HEK293 (cell line): ENCODE measurements at regions not wholly inside any gene's neighbourhood (a gene's known extent, or its start where the extent isn't known, plus 50 kb on each side); places are given as distances from the start of the nearest gene placed in this dataset.

ENCODE experiments used
- CTCF ChIA-PET: fragments of 350-600 bp; formaldehyde crosslinking; extraction: SDS; loops from one replicate; lab custom pipeline; 2021; ENCODE audit warnings: antibody characterized with exemption; lab: Yijun Ruan, JAX
- POLR2A ChIA-PET: fragments of 300-600 bp; formaldehyde crosslinking; extraction: SDS; loops from one replicate; lab custom pipeline; 2020; ENCODE audit warnings: antibody characterized with exemption, inconsistent platforms; lab: Yijun Ruan, JAX
- H3K27ac ChIP-seq: fragments of 200-500 bp; sonication (Bioruptor generic); 2 replicates; pipeline ENCODE4 v1.5.1; 2014; ENCODE audit warnings: low read depth, low read length, control low read depth, inconsistent platforms; ENCODE audit errors: extremely low read depth
- H3K36me3 ChIP-seq, 2 experiments: fragments of 200-500 bp in 1 of 2; sonication (Bioruptor generic) in 1 of 2; 1 replicate in 1 of 2; 2 replicates in 1 of 2; pipeline ENCODE4 v1.5.1; 2014 to 2017; ENCODE audit warnings: inconsistent platforms in 2 of 2, low read length in 2 of 2; ENCODE audit not compliant: control insufficient read depth in 2 of 2, insufficient read depth in 1 of 2
- H3K4me1 ChIP-seq: fragments of 200-500 bp; sonication (Bioruptor generic); 2 replicates; pipeline ENCODE4 v1.5.1; 2014; ENCODE audit warnings: mild to moderate bottlenecking, low read length, inconsistent platforms; ENCODE audit not compliant: control insufficient read depth, insufficient read depth
- H3K4me3 ChIP-seq: 2 replicates; pipeline ENCODE4 v1.5.1; 2011; ENCODE audit warnings: low read depth, mild to moderate bottlenecking, control low read depth, low read length, moderate library complexity
- H3K9me3 ChIP-seq: fragments of 200-500 bp; sonication (Bioruptor generic); 2 replicates; pipeline ENCODE4 v1.5.1; 2014; ENCODE audit warnings: low read depth, low read length, inconsistent platforms; ENCODE audit not compliant: control insufficient read depth, insufficient read depth
- EGR2 ChIP-seq: fragments of 450-650 bp; formaldehyde crosslinking; IDR thresholded peaks from 2 replicates; pipeline ENCODE4 v1.5.1; 2016; ENCODE audit warnings: low read depth, missing biosample characterization, missing genetic modification characterization
- KLF7 ChIP-seq: fragments of 450-650 bp; formaldehyde crosslinking; IDR thresholded peaks from 2 replicates; pipeline ENCODE4 v1.5.1; 2016; ENCODE audit warnings: missing biosample characterization, missing genetic modification characterization, borderline replicate concordance
- REPIN1 ChIP-seq: fragments of 450-650 bp; formaldehyde crosslinking; IDR thresholded peaks from 2 replicates; pipeline ENCODE4 v1.5.1; 2017; ENCODE audit warnings: missing biosample characterization, missing genetic modification characterization, low read depth
- SP7 ChIP-seq: fragments of 450-650 bp; formaldehyde crosslinking; IDR thresholded peaks from 2 replicates; pipeline ENCODE4 v1.5.1; 2016; ENCODE audit warnings: missing biosample characterization, missing genetic modification characterization
- ZBTB21 ChIP-seq: fragments of 450-650 bp; formaldehyde crosslinking; IDR thresholded peaks from 2 replicates; pipeline ENCODE4 v1.5.1; 2017; ENCODE audit warnings: missing biosample characterization, missing genetic modification characterization
- ZIC2 ChIP-seq: fragments of 450-650 bp; formaldehyde crosslinking; IDR thresholded peaks from 2 replicates; pipeline ENCODE4 v1.5.1; 2016; ENCODE audit warnings: missing biosample characterization, missing genetic modification characterization
- ZNF169 ChIP-seq: fragments of 450-650 bp; formaldehyde crosslinking; IDR thresholded peaks from 2 replicates; pipeline ENCODE4 v1.5.1; 2016; ENCODE audit warnings: missing biosample characterization, missing genetic modification characterization
- ZNF202 ChIP-seq: fragments of 450-650 bp; formaldehyde crosslinking; IDR thresholded peaks from 2 replicates; pipeline ENCODE4 v1.5.1; 2016; ENCODE audit warnings: missing biosample characterization, missing genetic modification characterization, borderline replicate concordance
- ZNF211 ChIP-seq: fragments of 450-650 bp; formaldehyde crosslinking; IDR thresholded peaks from 2 replicates; pipeline ENCODE4 v1.5.1; 2016; ENCODE audit warnings: low read depth, missing biosample characterization, missing genetic modification characterization
- ZNF248 ChIP-seq: fragments of 450-650 bp; formaldehyde crosslinking; IDR thresholded peaks from 2 replicates; pipeline ENCODE4 v1.5.1; 2017; ENCODE audit warnings: missing biosample characterization, missing genetic modification characterization
- ZNF311 ChIP-seq: fragments of 450-650 bp; formaldehyde crosslinking; IDR thresholded peaks from 2 replicates; pipeline ENCODE4 v1.5.1; 2017; ENCODE audit warnings: missing biosample characterization, missing genetic modification characterization, borderline replicate concordance
- ZNF350 ChIP-seq: fragments of 450-650 bp; formaldehyde crosslinking; IDR thresholded peaks from 2 replicates; pipeline ENCODE4 v1.5.0; 2017; ENCODE audit warnings: missing biosample characterization, mild to moderate bottlenecking, missing genetic modification characterization
- ZNF354C ChIP-seq: fragments of 450-650 bp; formaldehyde crosslinking; IDR thresholded peaks from 2 replicates; pipeline ENCODE4 v1.5.1; 2016; ENCODE audit warnings: missing biosample characterization, missing genetic modification characterization, low read depth, borderline replicate concordance
- ZNF366 ChIP-seq: fragments of 450-650 bp; formaldehyde crosslinking; conservative IDR thresholded peaks from 2 replicates; pipeline ENCODE4 v1.5.1; 2016; ENCODE audit warnings: missing biosample characterization, missing genetic modification characterization
- ZNF37A ChIP-seq: fragments of 450-650 bp; IDR thresholded peaks from 2 replicates; pipeline ENCODE4 v1.5.1; 2018; ENCODE audit warnings: missing biosample characterization, missing genetic modification characterization
- ZNF423 ChIP-seq: fragments of 450-650 bp; formaldehyde crosslinking; IDR thresholded peaks from 2 replicates; pipeline ENCODE4 v1.5.1; 2016; ENCODE audit warnings: missing biosample characterization, missing genetic modification characterization
- ZNF473 ChIP-seq: fragments of 450-650 bp; formaldehyde crosslinking; IDR thresholded peaks from 2 replicates; pipeline ENCODE4 v1.5.1; 2017; ENCODE audit warnings: missing biosample characterization, missing genetic modification characterization
- ZNF549 ChIP-seq: fragments of 450-650 bp; IDR thresholded peaks from 2 replicates; pipeline ENCODE4 v1.5.1; 2018; ENCODE audit warnings: missing biosample characterization, missing genetic modification characterization, mild to moderate bottlenecking, inconsistent platforms, moderate library complexity
- ZNF610 ChIP-seq: fragments of 450-650 bp; formaldehyde crosslinking; IDR thresholded peaks from 2 replicates; pipeline ENCODE4 v1.5.1; 2016; ENCODE audit warnings: missing biosample characterization, missing genetic modification characterization, borderline replicate concordance
- ZNF623 ChIP-seq: fragments of 450-650 bp; formaldehyde crosslinking; IDR thresholded peaks from 2 replicates; pipeline ENCODE4 v1.5.1; 2016; ENCODE audit warnings: missing biosample characterization, missing genetic modification characterization
- ZNF664 ChIP-seq: fragments of 450-650 bp; formaldehyde crosslinking; IDR thresholded peaks from 2 replicates; pipeline ENCODE4 v1.5.1; 2016; ENCODE audit warnings: missing biosample characterization, missing genetic modification characterization
- ZNF701 ChIP-seq: fragments of 450-650 bp; formaldehyde crosslinking; IDR thresholded peaks from 2 replicates; pipeline ENCODE4 v1.5.1; 2016; ENCODE audit warnings: missing biosample characterization, missing genetic modification characterization
- ZNF830 ChIP-seq: fragments of 450-650 bp; IDR thresholded peaks from 2 replicates; pipeline ENCODE4 v1.5.0; 2018; ENCODE audit warnings: missing biosample characterization, missing genetic modification characterization, low read depth, mild to moderate bottlenecking, moderate library complexity
- TF ChIP-seq, protein P1 (sequence below): fragments of 450-650 bp; formaldehyde crosslinking; IDR thresholded peaks from 2 replicates; pipeline ENCODE4 v1.5.1; 2016; ENCODE audit warnings: missing biosample characterization, missing genetic modification characterization
- TF ChIP-seq, protein P2 (sequence below): fragments of 450-650 bp; formaldehyde crosslinking; IDR thresholded peaks from 2 replicates; pipeline ENCODE4 v1.5.1; 2016; ENCODE audit warnings: missing biosample characterization, missing genetic modification characterization
- TF ChIP-seq, protein P3 (sequence below): fragments of 450-650 bp; formaldehyde crosslinking; IDR thresholded peaks from 2 replicates; pipeline ENCODE4 v1.5.1; 2016; ENCODE audit warnings: missing biosample characterization, missing genetic modification characterization

DNA sequence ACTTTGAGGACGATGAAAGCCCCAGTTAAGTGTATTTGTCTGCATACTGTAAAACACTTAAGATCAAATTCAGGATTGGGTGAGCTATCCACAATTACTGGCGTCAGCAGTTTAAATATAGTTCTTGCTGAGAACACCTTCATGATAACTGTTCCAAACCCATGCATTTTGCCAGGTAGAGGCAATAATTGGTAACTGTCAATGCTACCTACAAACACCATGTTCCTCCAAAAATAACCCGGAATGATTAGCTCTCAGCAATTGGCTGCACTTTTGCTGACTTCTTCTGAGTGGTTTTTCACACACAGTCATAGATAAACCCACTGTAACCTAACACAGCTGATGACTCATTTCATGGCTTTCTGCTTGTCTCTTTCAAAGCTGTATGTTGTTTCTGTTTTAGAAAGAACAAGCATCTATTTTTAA is 1358.6 kb upstream of the GJE1 start:
- CTCF ChIA-PET = no interaction called here
- POLR2A ChIA-PET = no interaction called here
- no peaks in the 10 kb centered on the region for H3K36me3 ChIP-seq
- TF ChIP-seq ZNF350 (tag by site-specific recombination) (no peak), ZNF549 (tag by site-specific recombination) (peak; percentile 73), ZNF423 (tag by site-specific recombination) (no peak)
- TF ChIP-seq, protein P1, sequence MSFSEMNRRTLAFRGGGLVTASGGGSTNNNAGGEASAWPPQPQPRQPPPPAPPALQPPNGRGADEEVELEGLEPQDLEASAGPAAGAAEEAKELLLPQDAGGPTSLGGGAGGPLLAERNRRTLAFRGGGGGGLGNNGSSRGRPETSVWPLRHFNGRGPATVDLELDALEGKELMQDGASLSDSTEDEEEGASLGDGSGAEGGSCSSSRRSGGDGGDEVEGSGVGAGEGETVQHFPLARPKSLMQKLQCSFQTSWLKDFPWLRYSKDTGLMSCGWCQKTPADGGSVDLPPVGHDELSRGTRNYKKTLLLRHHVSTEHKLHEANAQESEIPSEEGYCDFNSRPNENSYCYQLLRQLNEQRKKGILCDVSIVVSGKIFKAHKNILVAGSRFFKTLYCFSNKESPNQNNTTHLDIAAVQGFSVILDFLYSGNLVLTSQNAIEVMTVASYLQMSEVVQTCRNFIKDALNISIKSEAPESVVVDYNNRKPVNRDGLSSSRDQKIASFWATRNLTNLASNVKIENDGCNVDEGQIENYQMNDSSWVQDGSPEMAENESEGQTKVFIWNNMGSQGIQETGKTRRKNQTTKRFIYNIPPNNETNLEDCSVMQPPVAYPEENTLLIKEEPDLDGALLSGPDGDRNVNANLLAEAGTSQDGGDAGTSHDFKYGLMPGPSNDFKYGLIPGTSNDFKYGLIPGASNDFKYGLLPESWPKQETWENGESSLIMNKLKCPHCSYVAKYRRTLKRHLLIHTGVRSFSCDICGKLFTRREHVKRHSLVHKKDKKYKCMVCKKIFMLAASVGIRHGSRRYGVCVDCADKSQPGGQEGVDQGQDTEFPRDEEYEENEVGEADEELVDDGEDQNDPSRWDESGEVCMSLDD (tag by site-specific recombination) = no peak
- no peaks in the 10 kb centered on the region for H3K4me1 ChIP-seq
- H3K9me3 ChIP-seq = no peaks in the 10 kb centered on the region
- H3K4me3 ChIP-seq = no peak overlapping the region
- H3K27ac ChIP-seq = no peak overlapping the region

DNA sequence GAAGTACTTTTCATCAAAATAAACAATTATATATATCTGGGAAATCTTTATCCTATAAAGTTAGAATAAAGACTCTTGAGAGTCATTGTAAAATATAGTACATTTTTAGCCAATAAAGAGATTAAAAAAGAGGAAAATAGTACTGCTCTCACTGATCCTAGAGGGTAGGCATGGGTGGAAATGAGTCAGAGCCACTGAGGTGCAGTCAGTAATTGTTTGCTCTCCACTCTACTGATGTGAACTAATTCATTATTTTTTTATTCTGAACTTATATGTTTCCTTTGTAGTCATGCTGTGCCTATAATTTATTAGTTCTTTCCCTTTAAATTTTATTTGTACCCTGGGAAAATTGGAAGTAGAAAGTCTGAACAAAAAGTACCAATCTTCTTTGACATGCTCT is 1359.4 kb upstream of the GJE1 start:
- H3K9me3 ChIP-seq = no peaks in the 10 kb centered on the region
- H3K36me3 ChIP-seq = no peaks in the 10 kb centered on the region
- no peak overlapping the region for H3K4me3 ChIP-seq
- ChIA-PET POLR2A (no interaction called here), CTCF (no interaction called here)
- no peak overlapping the region for H3K27ac ChIP-seq
- no peaks in the 10 kb centered on the region for H3K4me1 ChIP-seq
- TF ChIP-seq ZNF610 (tag by site-specific recombination) (no peak), REPIN1 (tag by site-specific recombination) (no peak), ZNF211 (tag by site-specific recombination) (no peak), ZNF830 (no peak), ZNF366 (no peak), ZNF354C (tag by site-specific recombination) (no peak), ZNF701 (no peak), ZNF664 (tag by site-specific recombination) (no peak), ZNF169 (no peak)
- TF ChIP-seq, all 188 proteins: peak for 0

DNA sequence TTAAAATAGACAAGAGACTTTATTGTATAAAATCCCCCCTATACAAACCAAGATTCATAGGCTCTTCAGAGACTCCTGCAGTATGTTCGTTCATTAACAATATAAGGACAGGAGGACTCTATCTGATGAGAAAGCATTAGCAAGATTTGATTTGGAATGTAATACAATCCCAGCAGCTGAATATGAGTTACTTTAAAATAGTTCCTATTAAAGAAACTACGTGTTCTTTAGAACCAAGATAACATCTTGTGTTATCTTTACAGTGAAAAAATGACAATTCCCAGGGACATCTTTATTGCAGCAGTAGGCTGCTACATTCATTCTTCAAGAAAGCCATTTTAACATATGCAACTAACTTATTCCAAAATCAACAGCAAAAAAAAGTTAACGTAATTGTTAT is 1360.1 kb upstream of the GJE1 start:
- Histone ChIP-seq H3K27ac (no peak overlapping the region), H3K4me3 (no peak overlapping the region), H3K36me3 (no peaks in the 10 kb centered on the region), H3K9me3 (no peaks in the 10 kb centered on the region), H3K4me1 (no peaks in the 10 kb centered on the region)
- ChIA-PET POLR2A (no interaction called here), CTCF (no interaction called here)
- TF ChIP-seq ZNF473 (tag by site-specific recombination) (no peak), KLF7 (tag by site-specific recombination) (no peak), ZNF202 (tag by site-specific recombination) (no peak), ZNF248 (tag by site-specific recombination) (no peak), ZIC2 (tag by site-specific recombination) (no peak), EGR2 (tag by site-specific recombination) (no peak), ZBTB21 (tag by site-specific recombination) (no peak), ZNF423 (tag by site-specific recombination) (no peak), SP7 (tag by site-specific recombination) (no peak), ZNF311 (no peak), ZNF37A (tag by site-specific recombination) (no peak), ZNF623 (tag by site-specific recombination) (no peak)
- TF ChIP-seq, protein P2, sequence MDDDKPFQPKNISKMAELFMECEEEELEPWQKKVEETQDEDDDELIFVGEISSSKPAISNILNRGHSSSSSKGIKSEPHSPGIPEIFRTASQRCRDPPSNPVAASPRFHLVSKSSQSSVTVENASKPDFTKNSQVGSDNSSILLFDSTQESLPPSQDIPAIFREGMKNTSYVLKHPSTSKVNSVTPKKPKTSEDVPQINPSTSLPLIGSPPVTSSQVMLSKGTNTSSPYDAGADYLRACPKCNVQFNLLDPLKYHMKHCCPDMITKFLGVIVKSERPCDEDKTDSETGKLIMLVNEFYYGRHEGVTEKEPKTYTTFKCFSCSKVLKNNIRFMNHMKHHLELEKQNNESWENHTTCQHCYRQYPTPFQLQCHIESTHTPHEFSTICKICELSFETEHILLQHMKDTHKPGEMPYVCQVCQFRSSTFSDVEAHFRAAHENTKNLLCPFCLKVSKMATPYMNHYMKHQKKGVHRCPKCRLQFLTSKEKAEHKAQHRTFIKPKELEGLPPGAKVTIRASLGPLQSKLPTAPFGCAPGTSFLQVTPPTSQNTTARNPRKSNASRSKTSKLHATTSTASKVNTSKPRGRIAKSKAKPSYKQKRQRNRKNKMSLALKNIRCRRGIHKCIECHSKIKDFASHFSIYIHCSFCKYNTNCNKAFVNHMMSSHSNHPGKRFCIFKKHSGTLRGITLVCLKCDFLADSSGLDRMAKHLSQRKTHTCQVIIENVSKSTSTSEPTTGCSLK (tag by site-specific recombination) = no peak
- TF ChIP-seq, protein P3, sequence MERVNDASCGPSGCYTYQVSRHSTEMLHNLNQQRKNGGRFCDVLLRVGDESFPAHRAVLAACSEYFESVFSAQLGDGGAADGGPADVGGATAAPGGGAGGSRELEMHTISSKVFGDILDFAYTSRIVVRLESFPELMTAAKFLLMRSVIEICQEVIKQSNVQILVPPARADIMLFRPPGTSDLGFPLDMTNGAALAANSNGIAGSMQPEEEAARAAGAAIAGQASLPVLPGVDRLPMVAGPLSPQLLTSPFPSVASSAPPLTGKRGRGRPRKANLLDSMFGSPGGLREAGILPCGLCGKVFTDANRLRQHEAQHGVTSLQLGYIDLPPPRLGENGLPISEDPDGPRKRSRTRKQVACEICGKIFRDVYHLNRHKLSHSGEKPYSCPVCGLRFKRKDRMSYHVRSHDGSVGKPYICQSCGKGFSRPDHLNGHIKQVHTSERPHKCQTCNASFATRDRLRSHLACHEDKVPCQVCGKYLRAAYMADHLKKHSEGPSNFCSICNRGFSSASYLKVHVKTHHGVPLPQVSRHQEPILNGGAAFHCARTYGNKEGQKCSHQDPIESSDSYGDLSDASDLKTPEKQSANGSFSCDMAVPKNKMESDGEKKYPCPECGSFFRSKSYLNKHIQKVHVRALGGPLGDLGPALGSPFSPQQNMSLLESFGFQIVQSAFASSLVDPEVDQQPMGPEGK (tag by site-specific recombination) = no peak
